Ecto neural progenitor cell (in vitro differentiated cells): ENCODE measurements at regions not wholly inside any gene's neighbourhood (a gene's known extent, or its start where the extent isn't known, plus 50 kb on each side); places are given as distances from the start of the nearest gene placed in this dataset.

Experiments
- DNase-seq: peaks from one replicate; pipeline ENCODE4 v3.0.0-alpha.2; 2018; ENCODE audit warnings: low spot score

DNA sequence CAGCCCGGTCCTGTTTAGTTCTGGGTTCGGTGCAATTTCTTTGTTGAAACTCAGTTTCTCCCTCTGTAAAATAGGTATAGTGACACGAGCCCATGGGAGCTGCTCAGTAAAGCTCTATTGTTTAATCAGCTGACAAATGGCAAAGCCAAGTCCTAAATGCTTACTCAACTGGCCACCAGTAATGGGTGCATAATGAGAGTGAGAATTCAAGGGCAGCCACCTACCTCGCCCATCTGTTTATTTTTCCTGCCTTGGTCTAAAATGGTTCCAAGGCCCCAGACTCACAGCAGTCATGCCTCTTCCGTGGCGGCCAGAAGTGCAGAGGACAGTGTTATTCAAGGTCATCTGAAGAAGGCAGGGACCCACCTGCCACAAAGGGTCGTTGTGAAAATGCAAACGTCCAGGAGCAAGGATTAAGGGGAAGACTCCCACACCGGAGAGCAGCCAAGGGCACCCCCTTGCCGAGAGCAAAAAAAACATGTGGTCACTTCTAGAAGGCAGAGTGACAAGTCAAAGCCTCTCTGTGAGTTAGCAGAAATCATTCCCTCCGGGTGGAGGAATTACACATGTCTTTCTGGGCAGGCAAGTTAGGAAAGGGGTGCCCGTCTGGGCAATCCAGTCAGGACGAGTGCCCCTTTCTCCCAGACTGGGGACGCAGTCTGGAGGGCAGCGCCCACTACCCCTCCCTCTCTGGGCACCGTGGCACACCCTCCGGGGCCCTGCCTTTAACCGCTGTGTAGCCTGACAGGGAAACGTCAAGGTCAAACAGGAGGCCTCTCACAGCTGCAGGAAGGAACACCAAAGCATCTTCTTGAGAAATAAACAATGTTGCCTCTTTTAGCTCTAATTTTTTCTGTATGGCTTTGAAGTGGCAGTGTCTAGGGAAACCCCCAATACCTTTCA lies 186.2 kb downstream of the FOXO1 start:
- no peak for DNase-seq

DNA sequence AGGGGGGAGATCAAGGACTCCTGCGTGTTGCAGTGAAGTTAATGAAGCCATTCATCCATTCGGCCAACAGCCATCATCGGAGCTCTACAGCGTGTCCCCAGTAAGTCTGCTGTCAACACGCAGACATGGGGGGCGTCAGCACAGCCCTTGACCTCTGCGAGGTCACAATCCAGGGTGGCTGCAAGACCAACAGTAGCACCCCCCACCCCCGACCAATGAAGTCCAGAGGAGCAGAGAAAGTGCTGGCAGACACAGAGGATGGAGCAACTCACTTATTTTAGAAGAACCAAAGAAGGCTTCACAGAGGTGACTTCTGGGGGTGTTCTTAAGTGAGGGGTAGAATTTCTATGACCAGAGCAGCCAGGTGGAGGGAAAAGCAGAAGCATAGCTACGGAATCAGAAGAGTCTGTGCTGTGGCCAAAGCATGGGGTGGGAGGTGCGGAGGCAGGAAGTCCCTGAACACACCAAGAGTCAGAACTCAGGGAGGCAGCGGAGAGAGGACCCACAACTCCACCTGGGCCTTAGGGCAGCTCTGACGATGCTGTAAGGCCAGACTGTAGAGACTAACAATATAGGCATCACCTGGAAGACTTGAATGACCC lies 185.4 kb downstream of the FOXO1 start:
- no peak for DNase-seq

DNA sequence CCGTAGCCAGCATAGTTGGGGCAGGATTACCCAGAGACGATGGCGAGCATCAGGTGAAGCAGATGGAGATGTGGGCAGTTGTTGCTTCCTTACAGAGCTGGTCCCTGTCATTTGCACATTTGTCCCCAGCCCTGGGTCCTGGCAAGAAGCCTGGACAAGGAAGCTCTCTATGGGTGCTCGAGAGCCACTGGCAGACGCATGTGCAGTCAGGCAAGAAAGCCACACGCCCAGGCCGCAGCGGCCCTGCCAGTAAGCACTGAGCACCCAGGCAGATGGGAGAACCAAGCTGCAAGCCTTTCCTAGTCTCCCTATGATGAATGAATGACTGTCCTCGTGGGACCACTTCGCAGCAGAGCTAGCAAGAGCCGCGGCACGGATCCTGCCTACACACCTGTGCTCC lies 182.8 kb downstream of the FOXO1 start:
- no peak for DNase-seq

DNA sequence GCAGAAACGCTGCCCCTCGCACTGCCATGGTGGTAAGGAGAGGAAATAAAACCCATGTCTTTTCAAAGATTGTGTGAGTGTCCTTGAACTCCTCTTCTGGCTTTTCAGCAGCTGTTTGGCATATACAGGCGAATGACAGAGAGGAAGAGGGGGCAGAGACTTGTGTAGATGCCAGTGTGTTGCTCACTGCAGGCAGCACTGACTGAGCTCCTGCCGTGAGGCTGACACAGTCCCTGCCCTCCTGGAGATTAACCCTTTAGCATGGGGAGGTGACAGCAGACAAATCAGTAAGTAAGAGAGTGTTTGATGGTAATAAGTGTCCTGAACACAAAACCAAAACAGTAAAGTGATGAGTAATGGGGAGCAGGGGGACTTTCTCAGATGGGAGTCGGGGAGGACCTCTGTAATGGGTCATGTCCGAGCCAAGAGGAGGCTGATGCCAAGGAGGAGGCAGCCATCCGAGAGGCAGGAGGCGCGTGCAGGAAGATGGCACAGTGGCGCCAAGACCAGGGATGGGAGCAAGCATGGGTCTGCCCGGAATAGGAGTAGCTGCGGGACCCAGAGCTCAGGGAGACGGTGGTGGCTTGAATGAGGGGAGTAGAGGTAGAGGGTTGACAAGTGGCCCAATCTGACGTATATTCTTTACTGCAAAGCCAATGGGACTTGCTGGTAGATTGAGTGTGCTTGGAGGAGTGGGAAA lies 182.2 kb downstream of the FOXO1 start:
- no peak for DNase-seq

GRCh38 chr13:40484974-40485373 lies 181.5 kb downstream of the FOXO1 start:
- no peak for DNase-seq

- DNase-seq, result no peak
These were observed 180.6 kb downstream of the FOXO1 start for GRCh38 chr13:40485611-40486517.

GRCh38 chr13:40486518-40487163 lies 179.8 kb downstream of the FOXO1 start:
- DNase-seq, result no peak

DNA sequence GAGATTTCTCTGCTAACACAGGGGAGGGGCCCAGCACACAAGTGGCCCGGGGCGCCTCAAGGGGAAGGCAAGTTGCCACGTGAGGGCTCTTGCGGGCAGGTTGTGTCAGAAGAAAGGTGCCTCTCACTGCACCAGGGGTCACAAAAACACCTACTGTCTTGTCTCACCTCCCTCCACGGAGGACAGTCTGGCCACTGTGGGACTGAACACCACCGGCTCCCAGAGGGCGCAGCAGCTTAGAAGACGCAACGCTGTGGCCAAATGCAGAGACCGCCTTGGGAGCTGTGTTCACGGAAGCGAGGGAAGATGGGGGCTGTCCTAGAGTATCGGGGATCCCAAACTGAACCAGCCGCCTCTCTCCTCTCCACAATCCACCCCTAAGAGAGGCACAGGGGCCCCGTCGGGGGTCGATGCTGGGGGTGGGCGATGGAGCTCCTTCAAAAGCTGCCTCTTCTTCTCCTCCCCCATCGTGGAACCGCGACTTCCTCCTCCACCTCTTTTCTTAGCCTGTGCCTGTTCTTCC lies 177.5 kb downstream of the FOXO1 start:
- no peak for DNase-seq

GRCh38 chr13:40490086-40490758 lies 176.2 kb downstream of the FOXO1 start:
- no peak for DNase-seq

GRCh38 chr13:40492511-40492910 lies 173.9 kb downstream of the FOXO1 start:
- no peak for DNase-seq

DNA sequence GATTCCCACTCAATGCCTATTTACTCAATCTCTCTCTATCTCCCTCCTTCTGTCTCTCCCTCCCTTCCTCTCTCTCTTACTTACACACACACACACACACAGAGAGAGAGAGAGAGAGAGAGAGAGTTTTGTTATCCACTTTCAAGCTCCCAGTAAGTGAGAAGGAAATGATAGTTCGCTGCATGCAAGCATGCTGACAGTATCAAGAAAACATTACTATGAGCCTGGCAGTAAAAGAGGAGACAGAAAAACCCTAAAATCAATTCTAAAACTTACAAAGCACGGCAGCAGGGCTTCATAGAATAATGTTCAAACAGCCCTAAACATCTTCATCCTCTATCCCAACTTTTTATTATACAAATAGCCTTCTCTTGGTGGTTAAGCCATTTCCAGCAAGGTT lies 171.9 kb downstream of the FOXO1 start:
- DNase-seq, result no peak

DNA sequence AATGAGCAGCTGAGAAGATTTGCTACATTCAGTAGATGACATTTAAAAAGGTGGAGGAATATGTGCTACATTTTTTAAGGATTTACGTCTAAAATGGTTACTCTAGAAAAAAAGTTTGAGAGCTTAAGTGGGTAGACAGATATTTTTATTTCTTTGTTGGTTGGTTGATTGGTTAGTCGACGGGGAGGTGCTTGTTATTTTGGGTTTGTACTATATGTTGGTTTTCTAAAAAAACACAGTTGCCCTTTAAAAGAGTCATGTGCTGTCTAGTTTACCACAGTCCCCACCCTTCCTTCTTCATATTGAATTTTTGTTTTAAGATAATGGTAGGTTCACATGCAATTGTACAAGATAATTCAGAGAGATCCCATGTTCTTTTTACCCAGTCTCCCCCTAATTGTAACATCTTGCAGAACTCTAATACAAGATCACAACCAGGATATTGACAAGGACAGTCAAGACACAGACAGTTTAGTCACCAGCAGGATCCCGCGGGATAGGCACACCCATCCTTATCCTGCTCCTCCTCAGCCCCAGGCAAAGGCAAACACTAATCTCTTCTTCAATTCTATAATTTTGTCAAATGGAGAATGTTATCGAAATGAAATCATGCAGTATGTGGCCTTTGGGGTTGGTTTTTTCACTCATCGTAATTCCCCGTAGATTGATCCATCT lies 171.4 kb downstream of the FOXO1 start:
- no peak for DNase-seq

- no peak for DNase-seq
These were observed 170.8 kb downstream of the FOXO1 start for GRCh38 chr13:40495621-40496001.

DNA sequence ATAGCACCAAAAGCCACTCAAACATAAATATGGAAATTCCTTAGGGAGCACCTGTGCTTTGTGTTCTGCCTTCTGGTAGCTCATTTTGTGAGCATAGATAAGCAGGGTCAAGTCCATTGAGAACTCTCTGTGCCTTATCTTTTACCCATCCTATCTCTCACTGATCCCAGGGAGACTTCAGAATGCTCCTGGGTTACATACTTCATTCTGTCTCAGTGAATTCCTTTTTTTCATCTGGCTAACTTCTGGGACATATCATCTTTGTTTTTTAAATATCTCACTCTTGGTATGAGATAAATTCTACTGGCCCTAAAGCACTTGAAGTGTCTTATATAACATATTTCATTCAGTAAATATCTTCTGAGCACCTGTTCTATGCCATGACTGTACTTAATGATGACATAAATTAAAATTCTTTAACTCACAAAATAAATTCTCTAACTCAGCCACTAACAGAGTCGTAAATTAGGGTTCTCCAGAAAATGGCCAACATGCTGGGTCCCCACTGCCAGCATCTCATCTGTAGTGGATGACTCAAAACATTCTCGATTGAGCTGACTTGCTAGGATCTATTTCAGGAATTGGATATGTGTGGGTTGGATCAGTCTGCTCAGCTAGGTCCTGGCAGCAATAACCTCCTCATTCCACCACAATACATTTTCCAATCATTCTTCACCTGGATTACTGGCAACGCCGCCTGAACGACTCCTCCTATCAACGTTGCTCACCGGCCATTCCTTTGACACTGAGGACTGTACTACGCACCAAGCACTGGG lies 170.2 kb downstream of the FOXO1 start:
- DNase-seq, result no peak

DNA sequence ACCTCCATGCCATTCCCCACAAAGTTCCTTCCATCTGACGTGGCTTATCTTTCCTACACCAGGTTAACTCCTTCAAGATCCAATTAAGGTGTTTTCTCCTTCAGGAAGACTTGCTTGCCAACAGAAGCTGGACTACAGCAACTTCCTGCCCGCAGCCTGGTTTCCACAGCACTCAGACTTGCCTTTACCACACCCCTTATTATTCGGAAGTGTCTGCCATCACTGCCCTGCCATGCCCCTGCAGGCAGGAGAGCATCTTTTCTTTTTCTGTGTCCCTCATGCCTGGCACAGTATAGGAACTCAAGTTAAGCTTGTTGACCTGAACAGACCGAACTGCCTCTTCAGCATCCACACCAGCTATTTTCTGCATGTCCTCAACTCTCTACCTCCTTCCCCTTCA lies 168.0 kb downstream of the FOXO1 start:
- DNase-seq, result no peak

- no peak for DNase-seq
These were observed 164.2 kb downstream of the FOXO1 start for GRCh38 chr13:40502236-40502635.

- DNase-seq, result no peak
These were observed 163.4 kb downstream of the FOXO1 start for GRCh38 chr13:40503011-40503410.

DNA sequence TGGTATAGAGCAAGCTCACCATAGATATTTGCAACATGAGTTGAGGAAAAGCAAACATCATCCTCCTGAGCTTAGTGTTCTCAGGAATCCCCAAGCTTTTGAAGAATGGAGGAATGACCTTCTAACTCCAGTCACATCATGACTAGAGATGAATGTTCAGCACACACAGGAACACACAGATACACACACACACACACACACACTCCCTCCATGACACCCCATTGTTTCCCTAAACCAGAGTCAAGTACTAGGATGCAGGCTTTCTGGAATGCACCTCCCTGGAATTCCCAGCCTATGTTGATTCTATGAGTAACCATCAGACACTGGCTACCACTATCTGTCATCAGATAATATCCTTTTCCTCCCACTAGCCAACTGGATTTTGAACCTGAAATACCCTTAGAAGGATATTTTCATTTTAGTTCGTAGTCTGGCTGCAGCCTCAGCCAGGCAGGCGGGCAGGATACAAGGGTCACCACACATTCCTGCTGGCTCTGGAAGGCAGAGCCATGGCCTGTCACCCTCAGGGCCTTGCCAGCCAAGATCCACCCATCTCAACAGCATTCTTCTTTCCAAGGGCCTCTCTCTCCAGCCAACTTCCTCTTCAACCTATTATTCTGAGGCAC lies 162.4 kb downstream of the FOXO1 start:
- no peak for DNase-seq

GRCh38 chr13:40504641-40505040 lies 161.8 kb downstream of the FOXO1 start:
- DNase-seq, result no peak
